ENCODE measurements at regions not wholly inside any gene's neighbourhood (a gene's known extent, or its start where the extent isn't known, plus 50 kb on each side); places are given as distances from the start of the nearest gene placed in this dataset.

GRCh38 chr22:48138427-48138826 is 1376.0 kb downstream of the TBC1D22A start:
- TF ChIP-seq CTCF (conservative IDR thresholded peaks at IDR 0.05; ENCODE audit: low read depth, low read length) (no peak), EZH2 (IDR thresholded peaks at IDR 0.05; ENCODE audit: low read length, unreplicated experiment) (no peak)

Measured in PC-3 (cell line).